Hepatocyte (in vitro differentiated cells): ENCODE measurements at regions not wholly inside any gene's neighbourhood (a gene's known extent, or its start where the extent isn't known, plus 50 kb on each side); places are given as distances from the start of the nearest gene placed in this dataset.

Experiments used
- EZH2 ChIP-seq: fragments of 200-600 bp; sonication (generic); IDR thresholded peaks from 2 replicates; pipeline ENCODE4 v1.6.1; 2016; ENCODE audit warnings: antibody characterized with exemption, mild to moderate bottlenecking, borderline replicate concordance
- TF ChIP-seq, protein P1 (sequence below): fragments of 200-600 bp; sonication (generic); IDR thresholded peaks from 2 replicates; pipeline ENCODE4 v1.5.1; 2016; ENCODE audit warnings: antibody characterized with exemption, mild to moderate bottlenecking; ENCODE audit not compliant: poor library complexity

DNA sequence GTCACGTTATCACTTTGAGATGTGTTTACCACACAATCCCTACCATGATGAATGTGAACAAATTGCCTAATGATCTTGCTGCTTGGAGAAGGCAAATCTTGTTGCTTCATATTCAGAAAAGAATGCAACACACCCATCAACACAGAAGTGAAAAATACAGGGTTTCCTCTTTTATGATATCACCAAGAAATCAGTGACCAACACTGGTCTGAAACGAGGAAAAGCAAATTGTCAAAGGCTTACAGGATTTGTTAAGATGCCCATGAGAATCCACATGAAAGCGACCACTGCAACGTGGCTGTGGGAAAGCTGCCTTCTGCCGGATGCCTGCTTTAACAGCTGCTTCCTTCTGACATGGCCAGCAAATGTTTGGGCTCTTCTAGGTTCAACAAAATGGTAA lies 397.6 kb upstream of the LRATD1 start:
- TF ChIP-seq, protein P1, sequence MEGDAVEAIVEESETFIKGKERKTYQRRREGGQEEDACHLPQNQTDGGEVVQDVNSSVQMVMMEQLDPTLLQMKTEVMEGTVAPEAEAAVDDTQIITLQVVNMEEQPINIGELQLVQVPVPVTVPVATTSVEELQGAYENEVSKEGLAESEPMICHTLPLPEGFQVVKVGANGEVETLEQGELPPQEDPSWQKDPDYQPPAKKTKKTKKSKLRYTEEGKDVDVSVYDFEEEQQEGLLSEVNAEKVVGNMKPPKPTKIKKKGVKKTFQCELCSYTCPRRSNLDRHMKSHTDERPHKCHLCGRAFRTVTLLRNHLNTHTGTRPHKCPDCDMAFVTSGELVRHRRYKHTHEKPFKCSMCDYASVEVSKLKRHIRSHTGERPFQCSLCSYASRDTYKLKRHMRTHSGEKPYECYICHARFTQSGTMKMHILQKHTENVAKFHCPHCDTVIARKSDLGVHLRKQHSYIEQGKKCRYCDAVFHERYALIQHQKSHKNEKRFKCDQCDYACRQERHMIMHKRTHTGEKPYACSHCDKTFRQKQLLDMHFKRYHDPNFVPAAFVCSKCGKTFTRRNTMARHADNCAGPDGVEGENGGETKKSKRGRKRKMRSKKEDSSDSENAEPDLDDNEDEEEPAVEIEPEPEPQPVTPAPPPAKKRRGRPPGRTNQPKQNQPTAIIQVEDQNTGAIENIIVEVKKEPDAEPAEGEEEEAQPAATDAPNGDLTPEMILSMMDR = no peak
- no peak for TF ChIP-seq EZH2
